Thoracic aorta (tissue), 2 donors: ENCODE measurements at regions not wholly inside any gene's neighbourhood (a gene's known extent, or its start where the extent isn't known, plus 50 kb on each side); places are given as distances from the start of the nearest gene placed in this dataset.
"Not testable (repeated sequence)": the region's sequence is repeated elsewhere in the genome, so short reads cannot be mapped to it uniquely, and the experiment has no call there.

ENCODE experiments used
- ATAC-seq: fragments of 150-250 bp; one replicate; pipeline ENCODE4 v1.8.0; 2017; ENCODE audit warnings: low read depth; ENCODE audit not compliant: insufficient number of reproducible peaks, low FRiP score
- DNase-seq: peaks from one replicate; pipeline ENCODE4 v3.0.0-alpha.2; 2020; ENCODE audit warnings: low spot score
- H3K27ac ChIP-seq, 2 donors: fragments of 200-600 bp; sonication (generic); 1 replicate in 1 of 2; 2 replicates in 1 of 2; pipeline ENCODE4 v1.5.1; 2016; ENCODE audit warnings: mild to moderate bottlenecking in 2 of 2, moderate library complexity in 2 of 2
- H3K27me3 ChIP-seq: fragments of 200-600 bp; sonication (generic); replicated peaks from 2 replicates; pipeline ENCODE4 v1.6.0; 2016; ENCODE audit warnings: mild to moderate bottlenecking; ENCODE audit not compliant: insufficient read depth
- H3K36me3 ChIP-seq: fragments of 200-600 bp; sonication (generic); one replicate; pipeline ENCODE4 v1.5.1; 2016
- H3K4me1 ChIP-seq, 2 donors: fragments of 200-600 bp; sonication (generic); 1 replicate in 1 of 2; 2 replicates in 1 of 2; pipeline versions ENCODE4 v1.5.1 to v1.6.0; 2016; ENCODE audit warnings: low read depth in 2 of 2, mild to moderate bottlenecking in 1 of 2; ENCODE audit not compliant: control insufficient read depth in 1 of 2
- H3K4me3 ChIP-seq: fragments of 200-600 bp; sonication (generic); 2 replicates; pipeline ENCODE4 v1.5.1; 2016; ENCODE audit warnings: mild to moderate bottlenecking
- H3K9me3 ChIP-seq: fragments of 200-600 bp; sonication (generic); 2 replicates; pipeline ENCODE4 v1.5.1; 2016
- CTCF ChIP-seq: fragments of 200-600 bp; sonication (generic); IDR thresholded peaks from one replicate; pipeline ENCODE4 v1.5.1; 2019; ENCODE audit warnings: antibody characterized with exemption

GRCh38 chr1:228647523-228648444 is 87.5 kb upstream of the RHOU start:
- no peaks in the 10 kb centered on the region for H3K36me3 ChIP-seq
- no peaks in the 10 kb centered on the region for H3K27me3 ChIP-seq
- ATAC-seq (no peak), DNase-seq (no peak)
- TF ChIP-seq CTCF: no peak
- H3K4me3 ChIP-seq: peak overlapping the region; percentile 76
- peak overlapping the region; percentile 65 to 66 for H3K27ac ChIP-seq
- no peaks in the 10 kb centered on the region for H3K9me3 ChIP-seq
- peaks cover 8 to 26% of the 10 kb centered on the region in 2 donors for H3K4me1 ChIP-seq

- H3K9me3 ChIP-seq: no peaks in the 10 kb centered on the region
- TF ChIP-seq CTCF: no peak
- H3K36me3 ChIP-seq: no peaks in the 10 kb centered on the region
- ATAC-seq: no peak
- H3K4me1 ChIP-seq: peaks cover 8 to 26% of the 10 kb centered on the region in 2 donors
- H3K4me3 ChIP-seq: peak overlapping the region; percentile 76
- H3K27me3 ChIP-seq: no peaks in the 10 kb centered on the region
- peak overlapping the region in 1 of 2 donors; percentile 66 for H3K27ac ChIP-seq
- DNase-seq: no peak
Measured at GRCh38 chr1:228648647-228649383, 86.5 kb upstream of the RHOU start.

DNA sequence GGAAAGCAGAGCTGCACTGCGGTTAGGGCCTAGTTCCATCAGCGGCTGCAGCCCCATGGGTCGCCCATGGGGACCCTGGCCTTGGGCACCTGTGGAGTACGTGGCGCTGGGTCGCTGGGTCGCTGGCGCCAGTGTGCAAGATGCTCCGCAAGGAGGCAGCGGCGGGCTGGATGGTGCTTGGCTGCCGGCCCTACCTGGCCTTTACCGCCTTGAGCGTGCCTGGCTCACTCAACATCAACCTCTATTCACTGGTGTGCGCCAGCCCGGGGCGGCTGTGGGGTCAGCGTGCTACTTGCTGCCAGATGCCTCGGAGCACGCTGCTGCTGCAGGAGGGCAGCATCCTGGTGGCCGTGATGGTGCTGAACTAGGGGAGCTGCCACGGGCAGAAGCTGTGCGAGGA is 85.1 kb upstream of the RHOU start:
- DNase-seq (no peak), ATAC-seq (no peak)
- Histone ChIP-seq H3K4me1 (peaks cover 8 to 26% of the 10 kb centered on the region in 2 donors), H3K27me3 (no peaks in the 10 kb centered on the region), H3K27ac (no peak overlapping the region), H3K4me3 (no peak overlapping the region), H3K9me3 (no peaks in the 10 kb centered on the region), H3K36me3 (no peaks in the 10 kb centered on the region)
- no peak for TF ChIP-seq CTCF

GRCh38 chr1:228650946-228651345 is 84.3 kb upstream of the RHOU start:
- Histone ChIP-seq H3K9me3 (no peaks in the 10 kb centered on the region), H3K4me3 (no peak overlapping the region), H3K27ac (no peak overlapping the region), H3K36me3 (no peaks in the 10 kb centered on the region), H3K4me1 (peaks cover 8 to 26% of the 10 kb centered on the region in 2 donors), H3K27me3 (no peaks in the 10 kb centered on the region)
- ATAC-seq (no peak), DNase-seq (no peak)
- TF ChIP-seq CTCF: no peak

GRCh38 chr1:228652116-228652515 is 83.2 kb upstream of the RHOU start:
- no peaks in the 10 kb centered on the region for H3K27me3 ChIP-seq

GRCh38 chr1:228653057-228653456 is 82.2 kb upstream of the RHOU start:
- H3K4me1 ChIP-seq: peaks cover 5 to 11% of the 10 kb centered on the region in 2 donors
- H3K36me3 ChIP-seq, H3K9me3 ChIP-seq, DNase-seq, H3K27ac ChIP-seq, H3K4me3 ChIP-seq, ATAC-seq, H3K27me3 ChIP-seq: not testable (repeated sequence)

More at GRCh38 chr1:228652116-228652515, 83.2 kb upstream of the RHOU start:
- no peaks in the 10 kb centered on the region for H3K9me3 ChIP-seq
- TF ChIP-seq CTCF: no peak
- no peaks in the 10 kb centered on the region for H3K36me3 ChIP-seq
- DNase-seq: no peak
- no peak for ATAC-seq
- peaks cover 8 to 21% of the 10 kb centered on the region in 2 donors for H3K4me1 ChIP-seq
- H3K4me3 ChIP-seq: no peak overlapping the region
- H3K27ac ChIP-seq: no peak overlapping the region
